ENCODE measurements at regions not wholly inside any gene's neighbourhood (a gene's known extent, or its start where the extent isn't known, plus 50 kb on each side); places are given as distances from the start of the nearest gene placed in this dataset.

- no peak for TF ChIP-seq CTCF (IDR thresholded peaks at IDR 0.05)
- TF ChIP-seq POLR2AphosphoS5 (IDR thresholded peaks at IDR 0.05) = no peak
- TF ChIP-seq POLR2A (IDR thresholded peaks at IDR 0.05) = no peak
These were observed 687.7 kb upstream of the RBFOX1 start for GRCh38 chr16:6644916-6645315.

All from breast epithelium (tissue), 3 donors.